ENCODE measurements at regions not wholly inside any gene's neighbourhood (a gene's known extent, or its start where the extent isn't known, plus 50 kb on each side); places are given as distances from the start of the nearest gene placed in this dataset.

- DNase-seq (ENCODE audit: low read depth), result no peak
- in situ Hi-C loops (cut with HindIII; ENCODE audit: low pct_unique_long_range_greater_than_20kb, low sequenced_read_pairs), result no loop called here
Observed at GRCh38 chr6:165804331-165805066, 141.5 kb upstream of the PDE10A start.

- no peak for DNase-seq (ENCODE audit: low read depth)
- in situ Hi-C loops (cut with HindIII; ENCODE audit: low pct_unique_long_range_greater_than_20kb, low sequenced_read_pairs), result no loop called here
Observed at GRCh38 chr6:165800337-165800736, 137.3 kb upstream of the PDE10A start.

DNA sequence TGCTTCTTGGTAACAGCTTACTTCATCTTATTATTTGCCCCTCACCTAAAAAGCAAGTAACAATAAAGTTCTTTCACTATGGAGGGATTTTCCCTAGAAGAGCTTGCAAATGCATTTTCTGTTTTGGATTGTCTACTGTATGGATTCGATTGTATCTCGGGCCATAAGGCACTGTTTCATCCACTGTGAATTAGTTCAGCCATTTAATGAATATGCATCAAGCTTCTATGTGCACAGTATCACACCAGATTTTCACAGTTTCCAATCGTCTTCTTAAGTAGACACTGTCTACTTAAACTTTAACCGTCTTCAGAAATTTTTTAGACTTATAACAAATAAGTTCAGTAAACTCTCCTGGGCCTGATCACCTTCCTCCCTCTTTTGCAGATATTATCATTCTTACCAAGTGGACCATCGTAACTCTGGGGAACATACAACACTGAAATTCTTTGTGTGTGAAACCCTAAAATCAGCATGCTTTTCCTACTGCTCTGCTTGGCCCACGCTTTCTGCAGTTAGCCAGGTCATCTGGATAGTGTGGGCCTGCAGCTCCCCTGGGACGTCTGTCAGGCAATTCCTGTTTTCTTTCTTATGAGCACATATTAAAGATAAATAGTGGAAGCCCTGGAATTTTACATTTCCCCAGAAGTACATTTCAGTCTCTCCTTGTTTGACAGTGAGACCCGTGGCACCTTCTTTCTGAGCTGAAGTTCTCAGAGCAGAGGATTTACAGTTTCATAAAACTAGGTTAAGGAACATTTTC is 136.5 kb upstream of the PDE10A start:
- in situ Hi-C loops (cut with HindIII; ENCODE audit: low pct_unique_long_range_greater_than_20kb, low sequenced_read_pairs), result no loop called here
- no peak for DNase-seq (ENCODE audit: low read depth)

DNA sequence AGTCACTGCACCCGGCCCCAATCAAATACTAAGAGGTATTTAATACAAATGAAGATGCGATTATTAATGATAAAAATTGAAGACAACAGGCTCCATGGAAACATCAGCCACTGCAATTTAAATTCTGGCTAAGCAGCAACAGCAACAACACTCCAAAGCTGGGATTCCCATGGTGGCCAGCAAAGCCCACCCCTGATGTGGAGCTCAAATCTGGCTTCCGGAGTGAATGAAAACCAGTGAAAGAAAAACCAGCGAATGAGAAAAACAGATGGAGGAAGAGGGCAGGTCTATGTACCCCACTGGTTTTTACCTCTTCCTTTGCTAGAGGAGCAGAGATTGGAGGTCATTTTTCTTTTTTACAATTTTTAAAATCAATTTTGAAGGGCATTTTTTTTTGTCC is 135.9 kb upstream of the PDE10A start:
- in situ Hi-C loops (cut with HindIII; ENCODE audit: low pct_unique_long_range_greater_than_20kb, low sequenced_read_pairs), result no loop called here

DNA sequence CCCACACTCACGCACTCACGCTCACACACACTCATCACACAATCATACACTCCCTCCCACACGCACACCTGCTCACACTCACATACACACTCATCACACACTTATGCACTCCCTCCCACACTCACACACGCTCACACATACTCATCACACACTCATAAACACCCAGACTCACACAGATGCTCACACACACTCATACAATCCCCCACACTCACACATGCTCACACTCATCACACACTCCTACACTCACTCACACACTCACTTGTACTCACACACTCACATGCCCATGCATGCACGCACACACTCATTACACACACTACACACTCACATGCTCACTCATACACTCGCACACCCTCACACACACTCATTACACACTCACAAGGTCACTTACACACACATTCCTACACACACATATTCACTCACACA is 131.1 kb upstream of the PDE10A start:
- DNase-seq (ENCODE audit: low read depth), result no peak
- in situ Hi-C loops (cut with HindIII; ENCODE audit: low pct_unique_long_range_greater_than_20kb, low sequenced_read_pairs), result no loop called here

More for the DNA sequence above, 135.9 kb upstream of the PDE10A start:
- no peak for DNase-seq (ENCODE audit: low read depth)

DNA sequence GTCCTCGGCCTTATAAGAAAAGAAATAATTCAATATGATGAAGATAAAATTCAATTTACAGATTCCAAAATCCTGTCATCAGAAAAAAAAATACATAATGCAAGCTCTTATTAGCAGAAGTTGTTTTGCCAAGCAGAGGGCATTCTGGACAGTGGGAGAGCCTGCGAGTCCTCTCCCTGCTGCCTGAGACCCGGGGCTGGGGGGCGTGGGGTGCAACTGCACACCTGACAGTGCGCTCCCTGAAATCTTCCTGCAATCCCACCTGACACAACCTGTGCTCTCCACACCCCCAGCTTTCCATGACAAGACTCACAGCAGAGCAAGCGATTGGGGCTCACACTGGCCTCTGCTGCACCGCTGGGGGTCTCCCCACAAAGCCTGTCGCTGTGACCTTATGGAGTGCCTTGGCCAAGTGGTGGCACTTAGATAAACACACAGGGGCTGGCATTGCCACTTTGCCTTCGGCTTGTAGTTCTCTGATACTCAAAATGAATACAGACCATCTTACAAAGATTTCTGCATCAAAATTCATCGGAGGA is 130.3 kb upstream of the PDE10A start:
- DNase-seq (ENCODE audit: low read depth), result no peak
- in situ Hi-C loops (cut with HindIII; ENCODE audit: low pct_unique_long_range_greater_than_20kb, low sequenced_read_pairs), result no loop called here

- in situ Hi-C loops (cut with HindIII; ENCODE audit: low pct_unique_long_range_greater_than_20kb, low sequenced_read_pairs), result no loop called here
- no peak for DNase-seq (ENCODE audit: low read depth)
Observed at GRCh38 chr6:165791876-165792437, 128.9 kb upstream of the PDE10A start.

GRCh38 chr6:165791306-165791705 is 128.3 kb upstream of the PDE10A start:
- in situ Hi-C loops (cut with HindIII; ENCODE audit: low pct_unique_long_range_greater_than_20kb, low sequenced_read_pairs), result no loop called here
- no peak for DNase-seq (ENCODE audit: low read depth)

DNA sequence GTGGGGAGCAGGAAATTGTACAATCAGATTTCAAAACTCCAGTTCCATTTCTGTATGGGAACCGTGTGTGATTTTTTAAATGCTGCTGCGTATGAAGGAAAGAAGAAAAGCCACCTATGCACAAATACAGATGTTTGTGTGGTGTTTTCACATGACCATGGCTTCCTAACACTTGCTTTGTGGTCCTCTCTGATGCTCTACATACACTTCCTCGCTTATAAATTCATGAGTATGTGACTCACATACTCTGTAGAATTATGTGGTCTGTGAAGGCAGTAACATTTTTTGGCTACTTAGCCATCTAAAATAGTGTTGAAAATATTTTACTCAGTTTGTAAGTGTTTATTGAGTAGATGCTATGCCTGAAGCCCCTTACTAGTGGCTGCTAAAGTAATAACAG is 119.8 kb upstream of the PDE10A start:
- DNase-seq (ENCODE audit: low read depth), result no peak
- in situ Hi-C loops (cut with HindIII; ENCODE audit: low pct_unique_long_range_greater_than_20kb, low sequenced_read_pairs), result no loop called here

- in situ Hi-C loops (cut with HindIII; ENCODE audit: low pct_unique_long_range_greater_than_20kb, low sequenced_read_pairs), result no loop called here
Observed at GRCh38 chr6:165782134-165782533, 119.1 kb upstream of the PDE10A start.

GRCh38 chr6:165777680-165778079 is 114.6 kb upstream of the PDE10A start:
- in situ Hi-C loops (cut with HindIII; ENCODE audit: low pct_unique_long_range_greater_than_20kb, low sequenced_read_pairs), result no loop called here
- DNase-seq (ENCODE audit: low read depth), result no peak

More at GRCh38 chr6:165782134-165782533, 119.1 kb upstream of the PDE10A start:
- DNase-seq (ENCODE audit: low read depth), result no peak

DNA sequence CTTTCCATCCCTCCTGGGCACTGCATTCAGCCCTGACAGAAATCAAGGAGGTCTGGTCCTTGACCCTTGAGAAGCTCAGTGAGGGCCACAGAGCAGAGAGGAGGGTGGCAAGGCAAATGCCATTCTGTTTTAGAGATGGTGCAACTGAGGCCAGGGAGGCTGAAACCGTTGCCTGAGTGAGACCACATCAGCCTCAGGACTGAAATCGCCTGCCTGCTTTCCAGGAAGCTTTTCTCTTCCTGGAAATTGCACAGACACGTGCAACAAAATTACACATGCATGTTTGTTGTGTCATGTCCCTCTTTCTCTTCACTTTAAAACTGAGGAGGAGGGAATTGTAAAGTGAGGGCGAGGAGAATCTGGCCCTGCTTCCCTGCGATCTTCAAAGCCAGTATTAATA is 113.7 kb upstream of the PDE10A start:
- no peak for DNase-seq (ENCODE audit: low read depth)
- in situ Hi-C loops (cut with HindIII; ENCODE audit: low pct_unique_long_range_greater_than_20kb, low sequenced_read_pairs), result no loop called here

DNA sequence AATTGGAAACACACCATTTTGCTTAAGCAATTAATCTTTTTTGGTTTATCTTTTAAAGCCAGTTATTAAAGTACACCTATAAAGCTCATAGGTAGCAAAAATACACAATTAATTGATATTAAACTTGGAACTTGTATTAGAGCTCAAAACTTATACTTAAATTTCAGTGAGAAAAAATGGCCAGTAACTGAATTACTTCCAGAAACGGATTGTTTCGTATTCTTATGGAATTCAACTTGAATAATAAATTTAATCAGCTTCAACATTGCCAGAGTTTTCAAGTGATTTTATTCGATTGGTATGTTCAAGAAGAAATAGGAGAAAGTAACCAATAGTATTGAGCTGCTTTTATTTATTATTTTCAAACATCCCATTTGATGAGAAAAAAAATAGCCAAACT is 112.7 kb upstream of the PDE10A start:
- DNase-seq (ENCODE audit: low read depth), result no peak
- in situ Hi-C loops (cut with HindIII; ENCODE audit: low pct_unique_long_range_greater_than_20kb, low sequenced_read_pairs), result no loop called here

DNA sequence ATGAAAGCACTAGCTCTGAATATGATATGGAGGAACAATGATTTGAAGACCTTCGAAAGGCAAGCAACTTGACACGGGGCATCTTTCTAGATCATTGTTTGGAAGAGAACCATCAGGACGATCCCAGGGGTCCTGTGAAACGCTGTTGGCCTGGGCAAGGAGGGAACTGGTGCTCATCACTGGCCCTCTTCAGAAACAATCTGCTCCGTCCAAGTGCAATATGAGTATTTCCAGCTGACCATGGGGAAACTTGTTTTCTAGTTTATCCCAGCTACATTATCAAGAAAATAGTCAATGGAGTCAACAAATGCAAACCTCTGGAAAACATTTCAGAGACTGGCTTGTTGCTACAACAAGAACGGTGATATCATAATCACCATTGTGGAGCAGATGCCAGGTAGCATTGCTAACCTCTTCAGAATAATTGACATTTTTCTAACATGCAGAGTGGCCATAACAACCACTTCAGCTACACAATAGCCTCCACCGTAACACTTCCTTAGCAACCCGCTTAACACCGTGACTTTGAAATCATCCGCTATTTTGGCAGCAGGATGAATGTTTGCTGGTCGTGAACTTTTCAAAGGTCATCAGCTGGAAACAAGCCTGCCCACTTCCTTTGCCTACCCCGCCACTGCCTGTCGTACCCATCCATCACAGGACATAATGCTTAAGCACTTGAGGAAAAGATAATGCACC is 112.0 kb upstream of the PDE10A start:
- DNase-seq (ENCODE audit: low read depth), result no peak
- in situ Hi-C loops (cut with HindIII; ENCODE audit: low pct_unique_long_range_greater_than_20kb, low sequenced_read_pairs), result no loop called here

GRCh38 chr6:165770397-165771082 is 107.5 kb upstream of the PDE10A start:
- no peak for DNase-seq (ENCODE audit: low read depth)
- in situ Hi-C loops (cut with HindIII; ENCODE audit: low pct_unique_long_range_greater_than_20kb, low sequenced_read_pairs), result no loop called here

- in situ Hi-C loops (cut with HindIII; ENCODE audit: low pct_unique_long_range_greater_than_20kb, low sequenced_read_pairs), result no loop called here
- no peak for DNase-seq (ENCODE audit: low read depth)
Observed at GRCh38 chr6:165769884-165770283, 106.8 kb upstream of the PDE10A start.

DNA sequence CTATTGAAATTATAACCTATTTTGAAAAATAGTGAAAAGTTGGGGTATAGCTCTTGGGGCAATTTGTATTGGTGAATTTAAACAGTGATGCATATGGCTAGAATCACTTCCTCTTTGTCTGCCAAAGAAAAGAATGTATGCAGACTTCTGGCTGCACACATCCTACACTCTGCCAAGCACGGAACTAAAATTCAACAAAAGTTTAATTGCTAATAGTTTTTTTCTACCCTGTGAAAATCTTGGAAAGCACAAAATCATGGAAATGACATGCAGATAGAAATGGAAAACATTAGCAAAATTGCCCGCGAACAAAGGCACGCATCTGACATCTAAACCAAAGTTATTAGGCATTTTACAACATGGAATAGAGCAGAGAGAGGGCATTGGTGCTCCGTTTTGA is 106.4 kb upstream of the PDE10A start:
- DNase-seq (ENCODE audit: low read depth), result no peak
- in situ Hi-C loops (cut with HindIII; ENCODE audit: low pct_unique_long_range_greater_than_20kb, low sequenced_read_pairs), result no loop called here

GRCh38 chr6:165768961-165769360 is 105.9 kb upstream of the PDE10A start:
- no peak for DNase-seq (ENCODE audit: low read depth)

More at GRCh38 chr6:165768961-165769360, 105.9 kb upstream of the PDE10A start:
- in situ Hi-C loops (cut with HindIII; ENCODE audit: low pct_unique_long_range_greater_than_20kb, low sequenced_read_pairs), result no loop called here
